AG04449 (cell line): ENCODE measurements at regions not wholly inside any gene's neighbourhood (a gene's known extent, or its start where the extent isn't known, plus 50 kb on each side); places are given as distances from the start of the nearest gene placed in this dataset.

Source experiments
- CTCF ChIA-PET: fragments of 350-600 bp; formaldehyde crosslinking; extraction: SDS; loops from one replicate; lab custom pipeline; 2021; ENCODE audit warnings: antibody characterized with exemption; lab: Yijun Ruan, JAX
- POLR2A ChIA-PET: fragments of 400-600, 350-600 bp; formaldehyde crosslinking; extraction: SDS; loops from one replicate; lab custom pipeline; 2020; ENCODE audit warnings: antibody characterized with exemption, inconsistent platforms; lab: Yijun Ruan, JAX
- DNase-seq: peaks from one replicate; pipeline ENCODE4 v3.0.0-alpha.2; 2010; ENCODE audit warnings: low read depth, low spot score
- H3K4me3 ChIP-seq: 2 replicates; pipeline ENCODE4 v1.5.1; 2011; ENCODE audit warnings: low read depth, mild to moderate bottlenecking, control low read depth, low read length
- TF ChIP-seq, protein P1 (sequence below): IDR thresholded peaks from one replicate; pipeline ENCODE4 v1.5.1; 2011; ENCODE audit warnings: mild to moderate bottlenecking, moderate library complexity, low read length, control low read depth, inconsistent platforms; ENCODE audit not compliant: insufficient read depth; ENCODE audit errors: missing control alignments

DNA sequence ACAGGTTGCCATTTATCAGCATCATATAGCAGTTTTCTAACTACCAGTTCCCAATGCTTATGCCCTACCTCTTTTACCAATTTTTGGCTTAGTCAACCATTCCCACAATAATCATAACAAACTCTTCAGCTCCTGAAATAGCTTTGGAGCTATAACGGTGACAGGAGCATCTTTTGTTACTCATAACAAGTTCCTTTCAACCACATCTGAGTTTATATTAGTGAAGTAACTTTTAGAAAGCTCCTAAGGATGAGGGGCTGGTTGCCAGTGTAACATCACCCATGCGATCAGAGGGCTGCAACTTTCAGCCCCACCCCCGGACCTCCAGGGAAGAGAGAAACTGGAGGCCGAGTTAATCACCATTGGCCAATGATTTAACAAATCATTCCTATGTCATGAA, 495.3 kb upstream of the RASGRP1 start:
- no peak for DNase-seq
- TF ChIP-seq, protein P1, sequence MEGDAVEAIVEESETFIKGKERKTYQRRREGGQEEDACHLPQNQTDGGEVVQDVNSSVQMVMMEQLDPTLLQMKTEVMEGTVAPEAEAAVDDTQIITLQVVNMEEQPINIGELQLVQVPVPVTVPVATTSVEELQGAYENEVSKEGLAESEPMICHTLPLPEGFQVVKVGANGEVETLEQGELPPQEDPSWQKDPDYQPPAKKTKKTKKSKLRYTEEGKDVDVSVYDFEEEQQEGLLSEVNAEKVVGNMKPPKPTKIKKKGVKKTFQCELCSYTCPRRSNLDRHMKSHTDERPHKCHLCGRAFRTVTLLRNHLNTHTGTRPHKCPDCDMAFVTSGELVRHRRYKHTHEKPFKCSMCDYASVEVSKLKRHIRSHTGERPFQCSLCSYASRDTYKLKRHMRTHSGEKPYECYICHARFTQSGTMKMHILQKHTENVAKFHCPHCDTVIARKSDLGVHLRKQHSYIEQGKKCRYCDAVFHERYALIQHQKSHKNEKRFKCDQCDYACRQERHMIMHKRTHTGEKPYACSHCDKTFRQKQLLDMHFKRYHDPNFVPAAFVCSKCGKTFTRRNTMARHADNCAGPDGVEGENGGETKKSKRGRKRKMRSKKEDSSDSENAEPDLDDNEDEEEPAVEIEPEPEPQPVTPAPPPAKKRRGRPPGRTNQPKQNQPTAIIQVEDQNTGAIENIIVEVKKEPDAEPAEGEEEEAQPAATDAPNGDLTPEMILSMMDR, result no peak
- ChIA-PET POLR2A (interaction anchor here (1.0 kb wide), 1 partner anchor 64 kb away, joined by 4 read pairs; no protein-coding TSS in a partner anchor), CTCF (no interaction called here)
- no peak overlapping the region for H3K4me3 ChIP-seq

DNA sequence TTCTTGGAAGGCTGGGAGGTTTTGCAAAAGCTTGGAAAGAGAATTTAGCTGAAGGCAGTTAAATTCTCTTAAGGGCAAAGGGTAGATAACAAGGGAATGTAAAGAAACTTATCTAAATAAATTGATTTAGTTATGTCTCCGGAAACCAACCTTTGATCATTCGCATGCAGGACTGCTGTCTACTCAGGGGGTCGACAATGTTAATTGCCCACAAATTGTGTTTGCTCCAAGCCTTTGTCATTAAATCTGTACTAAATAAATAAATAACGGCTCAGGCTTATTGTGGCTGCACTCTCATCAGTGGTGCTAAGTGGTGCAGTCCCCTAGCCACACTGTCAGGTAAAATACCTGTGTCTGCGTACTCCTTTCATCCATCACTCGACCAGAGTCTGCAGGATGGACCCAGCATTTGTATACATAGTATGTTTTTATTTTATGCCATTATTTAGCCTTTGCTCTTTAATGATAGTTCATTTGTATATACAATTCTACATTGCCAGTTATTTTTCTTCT, 497.4 kb upstream of the RASGRP1 start:
- CTCF ChIA-PET, result no interaction called here
- TF ChIP-seq, protein P1, result no peak
- POLR2A ChIA-PET, result no interaction called here
- H3K4me3 ChIP-seq, result no peak overlapping the region
- no peak for DNase-seq

DNA sequence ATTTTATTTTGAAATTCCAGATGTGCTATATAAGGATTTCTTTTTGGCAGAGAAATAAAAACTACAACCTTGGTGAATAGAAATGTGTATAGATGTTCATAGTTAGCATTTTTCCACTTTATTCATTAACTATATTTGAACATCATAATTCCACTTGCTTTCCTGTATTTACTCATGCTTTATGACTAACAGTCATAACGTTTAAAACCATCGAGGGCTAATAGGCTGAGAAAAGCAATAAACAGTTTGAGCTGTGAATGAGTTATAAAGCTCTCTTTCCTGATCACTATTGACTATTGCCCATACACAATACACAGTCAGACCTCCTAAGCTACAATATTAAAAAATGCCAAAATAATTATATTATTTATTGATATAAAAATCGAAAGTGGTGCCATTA, 502.1 kb upstream of the RASGRP1 start:
- no peak for DNase-seq
- no peak overlapping the region for H3K4me3 ChIP-seq
- TF ChIP-seq, protein P1, result no peak
- ChIA-PET POLR2A (no interaction called here), CTCF (no interaction called here)

DNA sequence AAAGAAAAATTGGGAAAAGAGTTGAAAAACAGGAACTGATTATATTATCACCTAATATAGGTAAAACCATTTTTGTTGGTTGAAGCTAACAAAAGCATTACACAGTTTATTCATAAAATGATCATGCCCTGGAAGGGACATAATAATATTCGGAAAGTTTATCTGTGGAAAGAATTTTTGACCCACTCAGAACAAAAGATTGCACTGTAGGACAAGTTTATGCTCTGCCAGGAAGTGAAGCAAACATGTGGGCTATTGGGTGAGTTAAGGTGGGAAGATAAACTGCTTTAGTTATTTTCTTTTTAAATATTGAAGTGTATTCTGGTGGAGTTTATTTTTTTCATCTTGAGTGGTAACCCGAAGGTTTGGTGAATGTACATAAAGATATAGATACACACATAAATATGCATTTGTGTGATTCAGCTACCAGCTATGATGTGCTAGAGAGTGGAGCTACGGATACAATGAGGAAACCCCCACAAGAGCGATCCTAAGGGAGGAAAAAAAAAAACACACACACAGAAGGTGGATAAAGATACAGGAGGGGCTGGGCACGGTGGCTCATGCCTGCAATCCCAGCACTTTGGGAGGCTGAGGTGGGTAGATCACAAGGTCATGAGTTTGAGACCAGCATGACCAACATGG, 506.4 kb upstream of the THBS1 start:
- TF ChIP-seq, protein P1, result no peak
- CTCF ChIA-PET, result interaction anchor here (1.1 kb wide), 1 partner anchor 10 kb away, joined by 3 read pairs; no protein-coding TSS in a partner anchor
- POLR2A ChIA-PET, result no interaction called here
- DNase-seq, result no peak
- H3K4me3 ChIP-seq, result no peak overlapping the region

DNA sequence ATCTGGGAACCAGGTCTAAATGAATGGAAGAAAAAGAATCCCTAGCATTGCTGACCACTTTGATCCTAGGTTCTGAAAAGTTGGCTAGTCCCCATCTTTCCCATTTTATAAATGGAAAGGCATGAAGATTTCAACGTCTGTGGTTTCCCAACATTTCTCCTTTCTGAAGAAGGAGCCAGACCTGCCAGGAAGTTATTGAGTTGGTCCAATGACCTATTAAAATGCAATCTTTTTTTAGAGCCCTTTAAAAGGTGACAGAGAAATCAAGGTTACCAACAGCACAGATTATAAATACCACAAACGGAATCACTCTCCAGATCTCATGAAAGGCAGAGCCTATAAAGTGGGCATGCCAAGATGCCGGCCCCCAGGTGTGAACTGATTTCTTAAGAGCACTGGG, 505.6 kb upstream of the THBS1 start:
- no peak for DNase-seq
- CTCF ChIA-PET, result no interaction called here
- TF ChIP-seq, protein P1, result no peak
- H3K4me3 ChIP-seq, result no peak overlapping the region
- POLR2A ChIA-PET, result no interaction called here

DNA sequence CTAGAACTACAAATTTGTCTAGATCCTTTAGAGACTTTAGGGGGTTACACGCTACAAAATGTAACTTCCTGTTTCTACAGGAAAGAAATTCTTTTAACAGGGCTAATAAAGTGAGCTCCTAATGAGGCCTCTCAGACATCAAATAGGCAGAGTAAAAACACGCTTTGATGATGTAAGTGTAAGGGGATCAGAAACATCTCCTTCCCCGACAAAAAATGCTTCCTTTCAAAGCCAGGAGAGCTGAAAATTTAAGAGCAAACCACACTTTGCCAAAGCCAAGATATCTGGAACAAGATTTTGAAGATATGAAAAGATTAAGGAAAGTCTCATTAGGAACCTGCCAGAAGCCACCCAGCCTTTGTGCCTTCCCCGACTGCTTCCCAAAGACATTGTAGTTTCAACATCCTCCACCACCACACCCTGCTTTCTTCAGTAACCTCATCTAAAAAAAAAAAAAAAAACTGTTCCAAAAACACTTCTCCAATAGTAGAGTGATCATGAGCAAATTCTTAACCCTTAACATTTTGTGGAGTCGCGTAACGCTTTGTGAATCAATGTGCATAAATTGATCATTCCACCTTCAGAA, 505.0 kb upstream of the THBS1 start:
- TF ChIP-seq, protein P1, result no peak
- H3K4me3 ChIP-seq, result no peak overlapping the region
- DNase-seq, result no peak
- ChIA-PET POLR2A (interaction anchor here (0.5 to 0.6 kb wide), 2 partner anchors 72 to 1146 kb away, joined by 3 read pairs; no protein-coding TSS in a partner anchor), CTCF (no interaction called here)
